ENCODE measurements at regions not wholly inside any gene's neighbourhood (a gene's known extent, or its start where the extent isn't known, plus 50 kb on each side); places are given as distances from the start of the nearest gene placed in this dataset.

GRCh38 chr18:73852789-73853549 lies 294.7 kb downstream of the FBXO15 start:
- DNase-seq (ENCODE audit: low spot score): no peak

GRCh38 chr18:73850782-73851181 lies 296.9 kb downstream of the FBXO15 start:
- DNase-seq (ENCODE audit: low spot score): no peak

GRCh38 chr18:73848656-73849055 lies 299.0 kb downstream of the FBXO15 start:
- DNase-seq (ENCODE audit: low spot score): no peak

GRCh38 chr18:73843455-73843854 lies 304.2 kb downstream of the FBXO15 start:
- DNase-seq (ENCODE audit: low spot score): no peak

GRCh38 chr18:73842795-73843394 lies 304.7 kb downstream of the FBXO15 start:
- DNase-seq (ENCODE audit: low spot score): peak; percentile 48

GRCh38 chr18:73841661-73842060 lies 306.0 kb downstream of the FBXO15 start:
- no peak for DNase-seq (ENCODE audit: low spot score)

GRCh38 chr18:73840319-73840945 lies 307.2 kb downstream of the FBXO15 start:
- no peak for DNase-seq (ENCODE audit: low spot score)

- no peak for DNase-seq (ENCODE audit: low spot score)
Measured at GRCh38 chr18:73839441-73839840, 308.2 kb downstream of the FBXO15 start.

GRCh38 chr18:73838107-73838506 lies 309.5 kb downstream of the FBXO15 start:
- DNase-seq (ENCODE audit: low spot score): no peak

GRCh38 chr18:73835656-73836364 lies 311.8 kb downstream of the FBXO15 start:
- DNase-seq (ENCODE audit: low spot score): no peak

- no peak for DNase-seq (ENCODE audit: low spot score)
Measured at GRCh38 chr18:73835039-73835438, 312.6 kb downstream of the FBXO15 start.

GRCh38 chr18:73831688-73832087 lies 315.9 kb downstream of the FBXO15 start:
- no peak for DNase-seq (ENCODE audit: low spot score)

GRCh38 chr18:73829146-73829545 lies 318.5 kb downstream of the FBXO15 start:
- DNase-seq (ENCODE audit: low spot score): no peak

GRCh38 chr18:73827801-73828200 lies 319.8 kb downstream of the FBXO15 start:
- DNase-seq (ENCODE audit: low spot score): no peak

- DNase-seq (ENCODE audit: low spot score): no peak
Measured at GRCh38 chr18:73826098-73826497, 321.5 kb downstream of the FBXO15 start.

- DNase-seq (ENCODE audit: low spot score): no peak
Measured at GRCh38 chr18:73824671-73825070, 323.0 kb downstream of the FBXO15 start.

GRCh38 chr18:73812423-73812822 lies 335.2 kb downstream of the FBXO15 start:
- no peak for DNase-seq (ENCODE audit: low spot score)

- DNase-seq (ENCODE audit: low spot score): no peak
Measured at GRCh38 chr18:73807551-73808192, 340.0 kb downstream of the FBXO15 start.

GRCh38 chr18:73805991-73806390 lies 341.6 kb downstream of the FBXO15 start:
- no peak for DNase-seq (ENCODE audit: low spot score)

GRCh38 chr18:73797419-73797818 lies 350.2 kb downstream of the FBXO15 start:
- no peak for DNase-seq (ENCODE audit: low spot score)

- no peak for DNase-seq (ENCODE audit: low spot score)
Measured at GRCh38 chr18:73793386-73793785, 354.2 kb downstream of the FBXO15 start.

GRCh38 chr18:73791081-73791480 lies 356.6 kb downstream of the FBXO15 start:
- no peak for DNase-seq (ENCODE audit: low spot score)
